ENCODE measurements at regions not wholly inside any gene's neighbourhood (a gene's known extent, or its start where the extent isn't known, plus 50 kb on each side); places are given as distances from the start of the nearest gene placed in this dataset.

DNA sequence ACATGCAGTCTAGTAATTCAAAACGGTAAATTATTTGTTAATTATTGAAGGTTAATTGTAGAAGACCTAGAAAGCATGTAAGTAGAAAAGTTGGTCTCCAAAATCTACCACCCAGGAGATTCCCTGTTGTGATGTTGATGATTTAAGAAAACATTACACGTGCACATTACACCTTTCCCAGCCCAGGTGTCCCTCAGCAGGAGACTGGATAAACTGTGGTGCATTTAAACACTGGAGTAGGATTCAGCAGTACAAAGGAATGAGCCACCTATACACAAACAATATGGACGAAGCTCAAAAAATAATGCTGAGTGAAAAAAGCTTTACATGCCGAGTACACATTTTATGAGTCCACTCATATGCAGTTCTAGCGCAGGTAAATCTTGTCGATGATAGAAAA, 109.0 kb upstream of the STARD3NL start:
- in situ Hi-C loops (cut with MboI; ENCODE audit: low sequenced_read_pairs): no loop called here

DNA sequence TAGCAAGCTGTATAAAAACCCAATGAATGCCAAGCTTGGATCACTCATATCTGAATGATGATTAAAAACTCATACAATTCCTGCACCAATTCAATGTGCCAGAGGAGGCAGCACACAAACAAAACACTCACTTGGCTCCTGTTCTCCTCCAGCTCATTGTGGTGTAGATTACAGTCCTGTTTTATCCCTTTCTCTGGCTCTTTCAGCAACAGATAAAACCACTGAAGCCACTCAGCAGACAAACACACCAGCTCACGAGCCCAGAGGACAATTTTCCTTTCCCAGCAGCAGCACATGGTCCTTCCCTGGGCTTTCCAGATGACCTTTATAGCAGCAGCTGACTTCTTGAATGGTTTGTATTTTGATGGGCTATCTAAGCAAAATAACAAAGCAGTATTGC, 107.3 kb upstream of the STARD3NL start:
- in situ Hi-C loops (cut with MboI; ENCODE audit: low sequenced_read_pairs): no loop called here

DNA sequence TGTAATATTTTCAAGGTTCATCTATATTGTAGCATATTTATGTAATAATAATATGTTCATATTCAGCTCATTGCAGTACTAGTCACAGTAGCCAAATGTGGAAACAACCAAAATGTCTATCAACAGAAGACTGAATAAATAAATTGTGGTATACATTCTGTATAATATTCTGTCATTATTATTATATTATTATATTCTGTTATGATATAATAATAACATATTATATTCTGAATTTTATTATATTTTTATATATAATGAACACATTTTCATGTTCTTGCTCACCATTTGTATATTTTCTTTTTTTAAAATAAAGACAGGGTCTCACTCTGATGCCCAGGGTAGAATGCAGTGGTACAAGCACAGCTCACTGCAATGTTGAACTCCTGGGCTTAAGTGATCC, 91.2 kb upstream of the STARD3NL start:
- in situ Hi-C loops (cut with MboI; ENCODE audit: low sequenced_read_pairs): no loop called here

DNA sequence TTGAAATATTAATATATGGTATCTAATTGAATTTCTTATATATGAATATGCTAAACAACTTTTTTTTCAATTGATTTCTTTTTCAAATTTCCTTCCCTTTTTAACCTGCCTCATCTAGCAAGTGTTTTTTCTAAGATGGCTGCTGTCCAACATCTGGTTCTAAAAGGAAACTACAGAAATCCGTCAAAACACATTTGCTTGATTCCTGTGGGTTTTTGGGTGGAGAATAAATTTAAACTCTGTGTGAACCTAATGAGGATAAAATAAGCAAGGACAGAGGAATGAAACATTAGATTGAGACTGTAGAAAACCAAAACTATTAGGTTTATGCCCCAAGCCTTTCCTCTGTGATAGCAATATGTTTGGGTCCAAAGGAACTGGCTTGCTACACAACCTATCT, 75.5 kb upstream of the STARD3NL start:
- in situ Hi-C loops (cut with MboI; ENCODE audit: low sequenced_read_pairs): loop anchor here (10.0 to 25.0 kb wide), 2 partner anchors 112 to 235 kb away; no protein-coding TSS in a partner anchor

DNA sequence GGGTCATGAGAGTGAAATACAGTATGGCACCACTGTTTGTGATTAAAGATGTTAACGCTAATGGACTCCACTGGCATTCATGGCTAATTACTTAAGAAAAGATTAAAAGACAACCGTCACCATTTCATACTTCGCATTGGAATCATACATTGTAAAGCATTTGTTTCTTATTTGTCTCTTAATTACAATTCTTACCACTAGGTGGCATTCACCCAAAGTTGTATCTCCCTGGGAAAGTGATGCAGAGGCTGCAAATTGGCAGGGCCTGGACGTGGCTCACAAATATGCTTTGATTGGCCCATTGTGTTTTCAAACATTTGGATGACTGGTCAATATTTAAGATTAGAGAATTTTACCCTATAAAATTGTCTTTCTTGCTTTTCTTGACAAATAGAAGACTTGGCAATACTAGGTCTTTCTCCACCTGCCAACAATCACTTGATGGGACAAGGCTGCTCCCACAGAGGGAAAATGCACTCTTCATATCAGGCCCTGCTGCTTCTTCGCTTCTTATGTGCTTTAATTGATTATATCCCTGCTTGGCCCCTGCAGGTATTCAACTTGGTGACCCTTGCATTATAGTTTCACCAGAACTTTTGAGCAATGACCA, 72.1 kb upstream of the STARD3NL start:
- in situ Hi-C loops (cut with MboI; ENCODE audit: low sequenced_read_pairs): loop anchor here (10.0 to 25.0 kb wide), 2 partner anchors 109 to 231 kb away; no protein-coding TSS in a partner anchor

DNA sequence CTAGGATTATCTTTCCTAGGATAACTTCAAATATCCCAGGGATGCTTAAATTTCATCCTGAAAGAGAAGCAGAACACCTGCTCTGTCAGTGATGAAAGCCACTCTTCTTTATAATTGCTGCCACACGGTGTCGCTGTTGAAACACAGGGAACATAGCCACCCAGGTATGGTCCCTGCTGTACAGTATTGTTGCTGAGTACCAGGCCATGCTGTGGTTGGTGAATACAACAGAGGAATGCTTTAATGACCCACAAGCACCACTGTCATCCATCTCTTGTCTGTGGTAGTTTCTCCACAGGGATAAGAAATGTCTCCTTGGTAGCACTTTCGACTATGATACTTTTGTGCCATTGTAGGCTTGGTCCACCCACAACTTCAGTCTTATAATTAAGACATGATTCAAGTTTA, 70.6 kb upstream of the STARD3NL start:
- in situ Hi-C loops (cut with MboI; ENCODE audit: low sequenced_read_pairs): loop anchor here (10.0 to 25.0 kb wide), 2 partner anchors 107 to 230 kb away; no protein-coding TSS in a partner anchor

DNA sequence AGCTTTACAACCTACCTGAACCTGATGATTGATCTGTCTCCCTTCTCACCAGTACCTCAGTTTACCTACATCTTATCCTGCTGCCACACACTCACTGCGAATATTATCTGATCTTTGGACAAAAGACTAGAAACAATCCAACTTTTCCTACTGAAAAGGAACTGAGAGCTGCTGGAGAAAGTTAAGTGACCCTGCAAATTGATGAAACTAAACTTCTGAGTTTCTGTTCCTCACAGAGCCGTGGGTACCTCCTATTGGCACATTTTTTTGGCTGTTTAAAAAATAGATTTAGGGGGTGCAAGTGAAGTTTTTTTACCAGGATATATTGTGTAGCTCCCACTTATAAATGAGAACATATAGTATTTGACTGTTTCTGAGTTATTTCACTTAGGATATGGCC, 66.0 kb upstream of the STARD3NL start:
- in situ Hi-C loops (cut with MboI; ENCODE audit: low sequenced_read_pairs): loop anchor here (25.0 kb wide), 1 partner anchor 225 kb away; no protein-coding TSS in a partner anchor

DNA sequence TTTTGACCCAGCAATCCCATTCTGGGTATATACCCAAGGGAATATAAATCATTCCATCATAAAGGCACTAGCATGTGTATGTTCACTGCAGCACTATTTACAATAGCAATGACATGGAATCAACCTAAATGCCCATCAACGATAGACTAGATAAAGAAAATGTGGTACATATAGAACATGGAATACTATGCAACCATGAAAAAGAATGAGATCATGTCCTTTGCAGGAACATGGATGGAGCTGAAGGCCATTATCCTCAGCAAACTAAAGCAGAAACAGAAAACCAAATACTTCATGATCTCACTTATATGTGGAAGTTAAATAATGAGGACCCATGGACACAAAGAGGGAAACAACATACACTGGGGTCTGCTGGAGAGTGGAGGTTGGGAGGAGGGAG, 58.0 kb upstream of the STARD3NL start:
- in situ Hi-C loops (cut with MboI; ENCODE audit: low sequenced_read_pairs): loop anchor here (25.0 kb wide), 1 partner anchor 217 kb away; no protein-coding TSS in a partner anchor

DNA sequence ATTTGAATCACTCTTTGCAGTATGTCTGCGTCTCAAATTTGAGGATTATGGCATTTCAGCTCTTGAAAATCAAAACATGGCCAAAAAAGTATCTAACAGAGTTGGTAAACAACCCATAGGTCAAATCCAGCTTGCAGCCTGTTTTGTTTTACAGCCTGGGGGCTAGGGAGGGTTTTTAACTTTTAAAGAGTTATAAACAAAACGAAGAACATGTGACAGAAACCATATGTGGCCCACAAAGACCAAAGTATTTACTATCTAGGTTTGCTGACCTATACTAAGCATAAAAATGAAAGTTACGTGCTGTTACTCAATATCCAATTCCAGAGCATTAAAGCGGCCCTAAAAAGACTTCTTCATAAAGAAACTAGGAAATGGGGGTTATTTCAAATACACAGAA, 55.5 kb upstream of the STARD3NL start:
- in situ Hi-C loops (cut with MboI; ENCODE audit: low sequenced_read_pairs): loop anchor here (25.0 kb wide), 1 partner anchor 215 kb away; no protein-coding TSS in a partner anchor

DNA sequence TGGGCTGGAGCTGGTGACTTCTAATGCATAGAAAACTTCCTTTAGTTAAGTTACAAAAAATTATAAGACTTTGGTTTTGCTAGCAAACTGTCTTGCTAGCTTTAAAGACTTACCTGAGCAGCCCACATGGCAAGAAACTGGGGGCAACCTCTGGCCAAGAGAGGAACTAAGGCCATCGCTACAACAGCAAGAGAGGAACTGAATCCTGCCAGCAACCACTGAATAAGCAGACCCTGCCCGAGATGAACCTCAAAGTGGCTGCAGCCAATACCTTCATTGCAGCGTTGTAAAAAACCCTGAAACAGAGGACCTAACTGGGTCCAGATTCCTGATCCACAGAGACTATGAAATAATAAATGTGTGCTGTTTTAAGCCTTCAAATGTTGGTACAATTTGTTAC, 54.6 kb upstream of the STARD3NL start:
- in situ Hi-C loops (cut with MboI; ENCODE audit: low sequenced_read_pairs): loop anchor here (25.0 kb wide), 1 partner anchor 214 kb away; no protein-coding TSS in a partner anchor

DNA sequence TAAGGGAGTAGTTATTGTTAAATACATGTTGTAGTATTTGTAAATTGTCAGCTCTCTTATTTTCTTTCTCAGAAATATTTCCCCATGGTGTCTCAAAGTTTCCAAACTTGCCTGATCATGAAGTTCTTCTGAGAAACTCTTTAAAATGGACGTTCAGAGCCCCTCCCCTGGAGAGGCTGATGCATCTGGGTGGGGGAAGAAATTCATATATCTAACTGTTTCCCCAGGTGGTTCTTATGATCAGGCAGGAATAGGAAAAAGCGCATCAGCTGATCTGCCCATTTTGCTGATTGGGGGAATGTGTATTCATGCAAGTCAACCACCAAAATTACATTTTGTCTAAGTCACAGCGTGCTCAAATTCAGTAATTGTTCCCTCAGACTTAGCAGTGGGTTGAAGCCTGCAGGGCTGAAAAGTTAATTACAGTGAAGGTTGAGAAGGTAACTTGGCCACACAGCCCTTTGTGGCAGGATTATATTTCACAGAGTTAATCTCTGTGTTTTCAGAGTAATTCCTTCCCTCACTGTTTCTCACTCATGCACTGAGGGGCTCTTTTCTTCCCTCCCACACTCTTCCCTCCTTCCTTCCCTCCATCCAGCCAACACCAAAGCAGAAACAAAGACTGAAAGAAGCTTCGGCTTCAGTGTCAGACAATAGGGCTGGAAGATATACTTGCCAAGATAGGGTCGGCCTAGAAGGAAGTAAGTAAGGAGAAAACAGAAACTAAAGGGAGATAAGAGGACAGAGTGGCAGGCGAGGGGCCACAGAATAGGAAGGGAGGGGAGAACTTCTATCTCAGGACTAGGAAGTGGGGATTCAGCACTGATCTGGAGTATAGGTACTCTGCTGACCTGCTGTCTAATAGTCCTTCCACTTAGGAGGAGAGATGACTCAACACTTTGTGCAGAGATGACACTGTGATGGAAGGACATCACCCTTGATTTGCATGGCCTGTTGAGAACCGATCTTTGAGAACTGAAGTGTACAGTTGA, 50.5 kb upstream of the STARD3NL start:
- in situ Hi-C loops (cut with MboI; ENCODE audit: low sequenced_read_pairs): no loop called here

All from HL-60/S4 treated with retinoic acid at 250 ng/mL for 4 days and 3 days (cell line).